Sigmoid colon (tissue), 4 donors: ENCODE measurements at regions not wholly inside any gene's neighbourhood (a gene's known extent, or its start where the extent isn't known, plus 50 kb on each side); places are given as distances from the start of the nearest gene placed in this dataset.

Experiments used
- EP300 ChIP-seq, 4 donors: sonication (generic); formaldehyde crosslinking; IDR thresholded peaks; one replicate each; pipeline ENCODE4 v1.6.1; 2017; ENCODE audit warnings: antibody characterized with exemption in 4 of 4
- POLR2AphosphoS5 ChIP-seq, 4 donors: sonication (generic); formaldehyde crosslinking; IDR thresholded peaks; one replicate each; pipeline ENCODE4 v1.6.1; 2017; ENCODE audit warnings: antibody characterized with exemption in 4 of 4

DNA sequence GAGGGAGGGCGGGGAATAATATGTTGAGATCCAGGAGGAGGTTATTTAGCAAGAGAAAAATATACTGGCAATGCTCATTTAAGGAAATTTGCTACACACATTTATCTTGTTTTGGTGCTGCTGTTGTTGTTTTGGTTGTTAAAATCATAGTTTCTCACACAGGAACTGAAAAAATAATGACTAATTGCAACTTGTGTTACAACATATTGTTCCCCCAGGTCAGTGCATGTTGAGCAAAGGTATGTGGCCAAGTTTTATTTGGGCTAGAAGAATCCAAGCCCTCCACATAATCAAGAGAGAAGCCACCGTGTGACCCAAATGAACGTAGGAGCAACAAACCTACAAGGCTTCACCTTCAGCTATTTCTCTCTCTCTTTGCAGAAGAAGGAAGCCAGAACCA, 220.3 kb upstream of the DAPK1 start:
- no peak for TF ChIP-seq EP300 (IDR thresholded peaks at IDR 0.05)
- TF ChIP-seq POLR2AphosphoS5 (IDR thresholded peaks at IDR 0.05): no peak
